ENCODE measurements at regions not wholly inside any gene's neighbourhood (a gene's known extent, or its start where the extent isn't known, plus 50 kb on each side); places are given as distances from the start of the nearest gene placed in this dataset.
"Not testable (repeated sequence)": the region's sequence is repeated elsewhere in the genome, so short reads cannot be mapped to it uniquely, and the experiment has no call there.

- DNase-seq (ENCODE audit: extremely low read depth, low read depth), result no peak
- TF ChIP-seq CTCF (IDR thresholded peaks at IDR 0.05; ENCODE audit: low read depth, low read length), result no peak
Observed at GRCh38 chr11:98423933-98424332, 596.8 kb upstream of the CNTN5 start.

GRCh38 chr11:98424773-98425172, 596.0 kb upstream of the CNTN5 start:
- not testable (repeated sequence) for DNase-seq (ENCODE audit: extremely low read depth, low read depth)

GRCh38 chr11:98431463-98432359, 589.0 kb upstream of the CNTN5 start:
- no peak for DNase-seq (ENCODE audit: extremely low read depth, low read depth)
- TF ChIP-seq CTCF (IDR thresholded peaks at IDR 0.05; ENCODE audit: low read depth, low read length), result no peak

- TF ChIP-seq CTCF (IDR thresholded peaks at IDR 0.05; ENCODE audit: low read depth, low read length), result no peak
- DNase-seq (ENCODE audit: extremely low read depth, low read depth), result no peak
Observed at GRCh38 chr11:98434296-98434695, 586.5 kb upstream of the CNTN5 start.

- TF ChIP-seq CTCF (IDR thresholded peaks at IDR 0.05; ENCODE audit: low read depth, low read length), result no peak
- DNase-seq (ENCODE audit: extremely low read depth, low read depth), result no peak
Observed at GRCh38 chr11:98453378-98453777, 567.4 kb upstream of the CNTN5 start.

- no peak for DNase-seq (ENCODE audit: extremely low read depth, low read depth)
Observed at GRCh38 chr11:98455500-98456307, 565.0 kb upstream of the CNTN5 start.

GRCh38 chr11:98456308-98456680, 564.5 kb upstream of the CNTN5 start:
- TF ChIP-seq CTCF (IDR thresholded peaks at IDR 0.05; ENCODE audit: low read depth, low read length), result no peak
- DNase-seq (ENCODE audit: extremely low read depth, low read depth), result no peak

More at GRCh38 chr11:98455500-98456307, 565.0 kb upstream of the CNTN5 start:
- TF ChIP-seq CTCF (IDR thresholded peaks at IDR 0.05; ENCODE audit: low read depth, low read length), result no peak

Measured in AG09319 (cell line).